Muscle of leg (tissue), 3 donors: ENCODE measurements at regions not wholly inside any gene's neighbourhood (a gene's known extent, or its start where the extent isn't known, plus 50 kb on each side); places are given as distances from the start of the nearest gene placed in this dataset.
A peak's percentile ranks its signal among the peaks of the same experiment; 100 is the strongest.

Experiments
- DNase-seq: peaks from one replicate; pipeline ENCODE4 v3.0.0; 2013
- H3K27ac ChIP-seq: one replicate; pipeline ENCODE4 v1.5.1; 2013; ENCODE audit warnings: mild to moderate bottlenecking, low read length, control low read depth
- H3K27me3 ChIP-seq: one replicate; pipeline ENCODE4 v1.6.1; 2013; ENCODE audit warnings: low read length; ENCODE audit not compliant: control insufficient read depth, insufficient read depth
- H3K36me3 ChIP-seq: one replicate; pipeline ENCODE4 v1.6.1; 2013; ENCODE audit warnings: low read length; ENCODE audit not compliant: control insufficient read depth, insufficient read depth
- H3K4me1 ChIP-seq: one replicate; pipeline ENCODE4 v1.6.1; 2013; ENCODE audit warnings: low read length; ENCODE audit not compliant: control insufficient read depth, insufficient read depth
- H3K4me3 ChIP-seq: one replicate; pipeline ENCODE4 v1.5.1; 2013; ENCODE audit warnings: low read length, control low read depth
- H3K9me3 ChIP-seq: replicated peaks from 2 replicates; pipeline ENCODE4 v1.6.1; 2013; ENCODE audit warnings: low read depth, low read length; ENCODE audit not compliant: control insufficient read depth
- WGBS: methylation state at CpG from one replicate; pipeline ENCODE4 v1.1.5; 2013; ENCODE audit warnings: missing lambda C conversion rate; ENCODE audit not compliant: insufficient coverage; 5-methylcytosine and 5-hydroxymethylcytosine counted together

DNA sequence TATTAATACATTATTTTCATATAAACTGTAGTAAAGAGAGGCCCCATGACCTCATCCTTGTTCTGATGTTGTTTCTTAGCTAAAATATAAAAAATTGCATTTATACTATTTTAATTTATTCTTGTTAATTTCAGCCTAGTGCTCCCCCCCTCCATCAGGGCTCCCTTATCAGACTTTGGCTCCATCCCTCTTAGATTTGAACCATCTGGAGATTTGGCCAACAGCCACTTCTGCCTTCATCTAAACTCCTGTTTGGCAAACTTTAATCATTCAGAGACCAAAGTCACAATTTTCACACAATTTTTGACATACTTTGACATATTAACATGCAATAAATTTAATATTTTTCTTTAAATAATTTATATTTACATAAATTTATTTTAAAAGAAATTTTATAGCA is 569.3 kb downstream of the TDRD15 start:
- H3K4me3 ChIP-seq, result no peak overlapping the region
- H3K27ac ChIP-seq, result no peak overlapping the region
- no peaks in the 10 kb centered on the region for H3K9me3 ChIP-seq
- H3K36me3 ChIP-seq, result no peaks in the 10 kb centered on the region
- no peaks in the 10 kb centered on the region for H3K27me3 ChIP-seq
- DNase-seq, result peak; percentile 3
- no peaks in the 10 kb centered on the region for H3K4me1 ChIP-seq

DNA sequence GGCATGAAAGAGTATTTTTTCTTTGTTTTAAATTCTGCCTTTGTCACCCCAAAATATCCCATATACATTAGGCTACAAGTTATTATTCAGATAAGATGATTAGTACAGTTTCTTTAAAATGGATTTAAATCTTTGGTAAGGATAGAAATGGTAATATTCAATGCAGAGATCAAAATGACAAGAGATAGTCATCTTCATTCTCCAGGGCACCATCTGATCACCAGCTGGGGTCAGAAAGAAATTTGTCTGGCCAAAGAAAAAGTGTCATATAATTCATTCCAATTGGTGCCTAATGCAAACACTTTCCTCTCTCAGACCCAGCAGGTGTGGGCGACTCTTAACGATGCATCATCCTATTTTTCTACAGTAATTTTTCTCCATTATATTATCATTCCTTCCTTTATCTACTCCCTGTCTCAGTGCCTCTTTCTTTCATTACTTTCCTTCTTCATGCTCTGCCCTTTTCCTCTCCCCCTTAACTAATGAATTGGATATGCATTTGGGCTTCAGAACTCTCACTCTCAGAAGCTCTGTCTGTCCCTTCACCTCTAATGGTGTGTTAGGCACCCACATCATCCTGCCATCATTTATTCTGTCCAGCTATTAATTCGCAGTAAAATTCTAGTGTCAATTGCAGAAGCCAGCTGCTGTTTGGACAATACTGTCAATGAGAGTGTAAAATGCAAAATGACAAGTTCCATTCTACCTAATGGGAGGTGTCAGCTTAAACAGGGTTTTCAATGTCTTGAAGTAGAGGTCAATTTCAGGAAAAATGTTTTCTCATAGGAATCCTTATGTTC is 570.5 kb downstream of the TDRD15 start:
- Histone ChIP-seq H3K27me3 (no peaks in the 10 kb centered on the region), H3K36me3 (no peaks in the 10 kb centered on the region), H3K9me3 (no peaks in the 10 kb centered on the region), H3K4me3 (no peak overlapping the region), H3K27ac (no peak overlapping the region), H3K4me1 (no peaks in the 10 kb centered on the region)
- 75% methylated on average over 3 of the region's 3 CpGs for WGBS
- DNase-seq, result no peak

DNA sequence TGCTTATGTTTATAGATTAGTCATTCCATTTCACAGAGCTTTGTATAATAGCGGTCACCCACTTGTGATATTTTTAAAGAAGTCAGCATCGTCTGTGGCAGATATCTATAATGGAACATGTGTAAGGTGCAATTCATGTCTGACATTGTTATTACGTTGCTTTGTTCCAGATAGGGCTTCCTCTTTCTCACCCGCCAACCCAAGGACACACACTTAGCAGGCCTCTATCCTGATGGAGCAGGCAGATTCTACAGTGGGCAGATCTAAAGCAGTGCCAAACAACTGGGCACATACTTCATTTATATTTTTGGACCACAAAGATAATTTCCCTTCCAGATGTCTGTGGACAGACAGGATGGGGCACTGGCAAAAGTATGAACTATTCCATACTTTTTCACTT is 573.1 kb downstream of the TDRD15 start:
- Histone ChIP-seq H3K9me3 (no peaks in the 10 kb centered on the region), H3K36me3 (no peaks in the 10 kb centered on the region), H3K27ac (no peak overlapping the region), H3K27me3 (no peaks in the 10 kb centered on the region), H3K4me3 (no peak overlapping the region), H3K4me1 (no peaks in the 10 kb centered on the region)
- no CpG with 5 or more reads among the region's 4 CpGs for WGBS
- DNase-seq, result no peak

DNA sequence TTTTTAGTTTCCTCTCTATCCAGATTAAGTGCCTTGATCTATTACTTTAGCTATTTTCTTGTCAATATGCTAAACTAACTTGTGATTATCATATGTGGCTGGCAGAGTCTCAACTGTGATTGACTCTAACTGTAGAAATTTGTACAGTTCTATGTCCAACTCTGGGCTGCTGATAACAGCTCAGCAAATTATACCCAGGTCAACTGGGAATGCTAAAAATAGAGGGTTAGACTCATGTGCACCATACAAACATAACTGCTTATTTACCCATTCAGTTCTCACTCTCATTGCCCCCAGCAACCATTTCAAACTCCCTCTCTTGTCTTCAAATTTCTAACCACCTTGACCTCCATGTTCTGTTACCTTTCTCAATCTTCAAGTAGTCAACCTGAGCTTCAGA is 576.9 kb downstream of the TDRD15 start:
- no peaks in the 10 kb centered on the region for H3K4me1 ChIP-seq
- H3K27me3 ChIP-seq, result no peaks in the 10 kb centered on the region
- no peak overlapping the region for H3K27ac ChIP-seq
- H3K36me3 ChIP-seq, result no peaks in the 10 kb centered on the region
- H3K9me3 ChIP-seq, result no peaks in the 10 kb centered on the region
- no peak overlapping the region for H3K4me3 ChIP-seq
- DNase-seq, result no peak

DNA sequence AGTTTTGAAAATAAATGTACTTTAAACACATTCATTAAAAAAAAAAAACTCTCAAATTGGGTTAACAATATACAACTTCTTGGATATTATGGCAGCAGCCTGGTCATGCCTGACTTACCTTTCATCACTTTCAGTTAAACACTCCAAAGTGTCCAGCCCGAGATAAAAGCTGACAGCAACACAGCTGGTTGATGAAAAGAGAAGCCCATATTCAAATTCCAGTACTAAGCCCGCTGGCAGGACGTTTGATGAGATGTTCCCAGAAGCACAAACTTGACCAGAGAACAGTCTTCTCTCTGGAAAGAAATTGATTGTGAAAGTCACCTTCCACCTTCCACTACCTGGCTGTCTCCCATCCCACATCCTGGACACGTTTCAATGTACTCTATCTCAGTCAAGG is 586.3 kb downstream of the TDRD15 start:
- H3K36me3 ChIP-seq, result no peaks in the 10 kb centered on the region
- no peak overlapping the region for H3K27ac ChIP-seq
- no peaks in the 10 kb centered on the region for H3K27me3 ChIP-seq
- WGBS, result no CpG with 5 or more reads among the region's 4 CpGs
- H3K9me3 ChIP-seq, result no peaks in the 10 kb centered on the region
- no peaks in the 10 kb centered on the region for H3K4me1 ChIP-seq
- H3K4me3 ChIP-seq, result no peak overlapping the region
- DNase-seq, result no peak

DNA sequence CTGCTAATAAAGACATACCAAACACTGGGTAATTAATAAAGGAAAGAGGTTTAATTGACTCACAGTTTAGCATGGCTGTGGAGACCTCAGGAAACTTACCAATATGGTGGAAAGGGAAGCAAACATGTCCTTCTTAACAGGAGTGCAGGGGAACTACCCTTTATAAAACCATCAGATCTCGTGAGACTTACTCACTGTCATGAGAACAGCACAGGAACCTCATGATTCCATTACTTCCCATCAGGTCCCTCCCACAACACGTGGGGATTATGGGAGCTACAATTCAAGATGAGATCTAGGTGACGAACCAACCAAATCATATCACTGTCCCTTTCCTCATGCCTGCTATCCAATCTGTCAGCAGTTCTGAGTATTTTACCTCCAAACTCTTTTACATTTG is 586.7 kb downstream of the TDRD15 start:
- 62% methylated on average over 2 of the region's 3 CpGs for WGBS
- no peaks in the 10 kb centered on the region for H3K4me1 ChIP-seq
- H3K9me3 ChIP-seq, result no peaks in the 10 kb centered on the region
- H3K4me3 ChIP-seq, result no peak overlapping the region
- no peaks in the 10 kb centered on the region for H3K27me3 ChIP-seq
- DNase-seq, result no peak
- no peak overlapping the region for H3K27ac ChIP-seq
- H3K36me3 ChIP-seq, result no peaks in the 10 kb centered on the region

DNA sequence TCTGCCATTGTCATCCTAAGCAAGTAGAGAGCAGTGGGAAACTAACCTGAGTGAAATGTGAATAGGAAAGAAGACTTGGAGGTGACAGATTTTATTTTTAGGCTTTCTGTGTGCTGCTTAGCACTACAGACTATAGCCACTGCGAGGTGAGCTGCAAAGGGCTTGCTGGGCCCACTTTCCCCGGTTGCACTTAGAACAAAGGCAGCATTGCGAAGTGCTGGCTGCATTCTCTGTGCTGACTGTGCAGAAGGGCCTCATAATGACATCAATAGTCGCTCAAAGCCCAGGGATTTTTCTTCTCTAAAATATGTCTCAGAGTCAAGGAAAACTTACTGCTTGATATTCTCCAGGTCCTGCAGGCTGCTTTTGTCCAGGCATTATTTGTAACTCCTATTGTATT is 592.1 kb downstream of the TDRD15 start:
- peak; percentile 73 for DNase-seq
- 29% methylated on average over 3 of the region's 4 CpGs for WGBS
- Histone ChIP-seq H3K27ac (no peak overlapping the region), H3K36me3 (no peaks in the 10 kb centered on the region), H3K9me3 (no peaks in the 10 kb centered on the region), H3K4me3 (no peak overlapping the region), H3K4me1 (no peaks in the 10 kb centered on the region), H3K27me3 (no peaks in the 10 kb centered on the region)

DNA sequence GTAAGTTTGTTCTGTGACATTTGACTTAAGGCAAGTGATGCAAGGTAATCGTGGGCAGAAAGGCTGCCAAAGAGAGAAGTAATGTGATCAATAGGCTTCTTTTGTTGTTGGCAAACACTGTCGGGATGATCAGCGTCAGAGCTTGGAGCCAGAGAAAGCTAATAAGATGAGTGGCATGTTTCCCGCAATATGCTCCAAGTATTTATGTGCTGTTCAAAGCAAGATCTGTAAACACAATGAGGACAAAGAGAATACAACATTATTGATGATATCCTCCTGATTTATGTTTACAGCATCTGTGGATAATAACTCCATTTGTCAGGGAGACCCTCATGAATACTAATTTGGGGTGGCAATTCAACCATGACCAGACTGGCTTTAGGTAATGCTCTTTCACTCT is 603.3 kb downstream of the TDRD15 start:
- 90% methylated on average over 3 of the region's 4 CpGs for WGBS
- no peak overlapping the region for H3K4me3 ChIP-seq
- no peak overlapping the region for H3K27ac ChIP-seq
- H3K27me3 ChIP-seq, result no peaks in the 10 kb centered on the region
- H3K9me3 ChIP-seq, result no peaks in the 10 kb centered on the region
- no peaks in the 10 kb centered on the region for H3K36me3 ChIP-seq
- no peak for DNase-seq
- H3K4me1 ChIP-seq, result no peaks in the 10 kb centered on the region

DNA sequence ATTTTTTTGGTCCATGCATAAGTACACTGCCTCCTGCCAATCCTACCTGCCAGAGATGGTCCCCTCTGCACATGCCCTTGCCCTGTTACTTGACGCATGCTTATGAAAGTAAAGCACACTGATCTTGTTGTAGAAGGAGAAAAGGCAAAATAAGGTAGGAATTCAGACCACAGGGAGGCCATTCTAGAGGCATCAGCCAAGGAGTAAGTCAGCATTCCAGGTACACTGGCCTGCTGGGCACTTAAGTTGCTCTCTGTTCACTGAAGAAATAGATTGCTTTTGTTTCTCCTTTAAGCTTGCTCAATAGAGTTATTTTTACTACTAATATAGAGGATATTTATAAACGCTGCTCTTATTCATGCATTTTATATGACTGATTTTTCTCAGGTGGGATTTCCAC is 604.4 kb downstream of the TDRD15 start:
- no peak for DNase-seq
- Histone ChIP-seq H3K27me3 (no peaks in the 10 kb centered on the region), H3K27ac (no peak overlapping the region), H3K4me3 (no peak overlapping the region), H3K36me3 (no peaks in the 10 kb centered on the region), H3K9me3 (no peaks in the 10 kb centered on the region), H3K4me1 (no peaks in the 10 kb centered on the region)
- no CpG with 5 or more reads among the region's 2 CpGs for WGBS

DNA sequence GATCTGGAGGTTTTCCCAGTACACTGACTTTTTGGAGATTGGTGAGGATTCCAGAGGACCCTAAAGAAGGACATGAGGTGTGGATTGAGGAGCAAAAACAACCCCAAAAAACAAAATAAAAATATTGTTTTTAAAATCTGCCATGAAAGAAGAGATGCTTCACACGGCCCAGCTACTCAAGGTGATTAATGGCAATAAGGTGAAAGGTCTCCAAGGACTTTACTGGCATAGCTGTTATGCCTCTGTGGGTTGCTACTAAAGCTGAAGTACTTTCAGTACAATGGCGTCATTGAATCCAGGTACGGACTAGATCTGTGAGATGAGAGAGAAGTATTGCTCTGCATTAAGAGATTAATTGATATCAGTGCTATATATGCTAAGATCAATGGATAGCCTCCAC is 606.4 kb downstream of the TDRD15 start:
- Histone ChIP-seq H3K27me3 (no peaks in the 10 kb centered on the region), H3K9me3 (no peaks in the 10 kb centered on the region), H3K4me1 (no peaks in the 10 kb centered on the region), H3K4me3 (no peak overlapping the region), H3K27ac (no peak overlapping the region), H3K36me3 (no peaks in the 10 kb centered on the region)
- DNase-seq, result no peak
- WGBS, result 83% methylated on average over 1 of the region's 3 CpGs

DNA sequence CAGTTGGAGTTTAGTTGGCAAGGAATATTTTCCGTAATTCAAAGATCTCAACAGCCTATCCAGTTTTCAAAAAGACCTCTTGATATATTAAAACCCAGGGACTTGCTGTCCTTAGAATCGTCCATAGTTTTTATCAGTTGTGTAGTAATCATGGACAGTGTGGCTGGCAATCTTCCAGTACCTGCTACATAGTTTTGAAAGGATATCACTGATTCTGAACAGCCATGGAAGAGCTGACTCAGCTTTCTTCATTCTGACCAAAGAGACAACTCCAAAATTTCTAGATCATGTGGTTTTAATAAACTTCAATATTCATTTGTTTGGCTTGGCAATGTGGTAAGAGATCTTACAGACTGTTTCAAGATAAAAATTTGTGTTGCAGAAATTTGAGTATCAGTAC is 616.7 kb downstream of the TDRD15 start:
- peak; percentile 66 for DNase-seq
- Histone ChIP-seq H3K36me3 (no peaks in the 10 kb centered on the region), H3K27me3 (no peaks in the 10 kb centered on the region), H3K9me3 (no peaks in the 10 kb centered on the region), H3K27ac (no peak overlapping the region), H3K4me3 (no peak overlapping the region), H3K4me1 (no peaks in the 10 kb centered on the region)
- WGBS, result no CpG with 5 or more reads among the region's 2 CpGs
